ENCODE measurements at regions not wholly inside any gene's neighbourhood (a gene's known extent, or its start where the extent isn't known, plus 50 kb on each side); places are given as distances from the start of the nearest gene placed in this dataset.

GRCh38 chr6:139442188-139442671 is 67.8 kb upstream of the CITED2 start:
- no peak for DNase-seq (ENCODE audit: low read depth in 2 of 2)

- DNase-seq (ENCODE audit: low read depth in 2 of 2), result no peak
Measured at GRCh38 chr6:139439349-139439748, 64.9 kb upstream of the CITED2 start.

GRCh38 chr6:139438775-139439174 is 64.3 kb upstream of the CITED2 start:
- no peak for DNase-seq (ENCODE audit: low read depth in 2 of 2)

- no peak for DNase-seq (ENCODE audit: low read depth in 2 of 2)
Measured at GRCh38 chr6:139436957-139437348, 62.5 kb upstream of the CITED2 start.

- no peak for DNase-seq (ENCODE audit: low read depth in 2 of 2)
Measured at GRCh38 chr6:139436200-139436956, 61.9 kb upstream of the CITED2 start.

- no peak for DNase-seq (ENCODE audit: low read depth in 2 of 2)
Measured at GRCh38 chr6:139433631-139434419, 59.4 kb upstream of the CITED2 start.

GRCh38 chr6:139431602-139431956 is 57.1 kb upstream of the CITED2 start:
- no peak for DNase-seq (ENCODE audit: low read depth in 2 of 2)

- DNase-seq (ENCODE audit: low read depth in 2 of 2), result no peak
Measured at GRCh38 chr6:139430899-139431601, 56.6 kb upstream of the CITED2 start.

GRCh38 chr6:139429580-139430145 is 55.2 kb upstream of the CITED2 start:
- DNase-seq (ENCODE audit: low read depth in 2 of 2), result no peak

- no peak for DNase-seq (ENCODE audit: low read depth in 2 of 2)
Measured at GRCh38 chr6:139427199-139427598, 52.8 kb upstream of the CITED2 start.

- no peak for DNase-seq (ENCODE audit: low read depth in 2 of 2)
Measured at GRCh38 chr6:139426795-139427194, 52.3 kb upstream of the CITED2 start.

- no peak for DNase-seq (ENCODE audit: low read depth in 2 of 2)
Measured at GRCh38 chr6:139425780-139426179, 51.3 kb upstream of the CITED2 start.

- DNase-seq (ENCODE audit: low read depth in 2 of 2), result no peak
Measured at GRCh38 chr6:139423971-139424667, 49.7 kb upstream of the CITED2 start.

Data from stimulated activated CD8-positive, alpha-beta memory T cell treated with anti-CD3 and anti-CD28 coated beads, Interleukin-7, amount 100 ng/mL, for 4 hours (primary cell).